ENCODE measurements at regions not wholly inside any gene's neighbourhood (a gene's known extent, or its start where the extent isn't known, plus 50 kb on each side); places are given as distances from the start of the nearest gene placed in this dataset.

DNA sequence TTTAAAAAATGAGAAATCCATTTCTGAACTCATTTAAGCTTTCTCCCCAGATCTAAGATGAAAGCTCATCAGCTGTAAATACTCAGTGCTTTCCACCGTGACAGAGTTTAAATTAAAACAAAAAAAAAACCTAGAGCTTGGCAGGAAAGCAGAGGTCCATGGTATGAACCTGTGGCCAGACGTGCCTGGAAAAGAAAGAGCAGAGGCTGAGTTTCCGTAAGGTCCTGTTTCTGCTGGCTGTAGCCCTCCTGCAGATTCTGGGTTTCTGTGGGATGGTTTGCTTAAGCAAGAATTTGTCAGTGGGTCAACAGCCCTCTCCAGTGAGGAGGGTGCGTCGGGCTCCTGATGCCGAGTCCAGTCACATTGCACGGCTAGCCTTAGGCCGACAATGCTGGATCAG is 383.2 kb downstream of the SAMD5 start:
- TF ChIP-seq, protein P1, sequence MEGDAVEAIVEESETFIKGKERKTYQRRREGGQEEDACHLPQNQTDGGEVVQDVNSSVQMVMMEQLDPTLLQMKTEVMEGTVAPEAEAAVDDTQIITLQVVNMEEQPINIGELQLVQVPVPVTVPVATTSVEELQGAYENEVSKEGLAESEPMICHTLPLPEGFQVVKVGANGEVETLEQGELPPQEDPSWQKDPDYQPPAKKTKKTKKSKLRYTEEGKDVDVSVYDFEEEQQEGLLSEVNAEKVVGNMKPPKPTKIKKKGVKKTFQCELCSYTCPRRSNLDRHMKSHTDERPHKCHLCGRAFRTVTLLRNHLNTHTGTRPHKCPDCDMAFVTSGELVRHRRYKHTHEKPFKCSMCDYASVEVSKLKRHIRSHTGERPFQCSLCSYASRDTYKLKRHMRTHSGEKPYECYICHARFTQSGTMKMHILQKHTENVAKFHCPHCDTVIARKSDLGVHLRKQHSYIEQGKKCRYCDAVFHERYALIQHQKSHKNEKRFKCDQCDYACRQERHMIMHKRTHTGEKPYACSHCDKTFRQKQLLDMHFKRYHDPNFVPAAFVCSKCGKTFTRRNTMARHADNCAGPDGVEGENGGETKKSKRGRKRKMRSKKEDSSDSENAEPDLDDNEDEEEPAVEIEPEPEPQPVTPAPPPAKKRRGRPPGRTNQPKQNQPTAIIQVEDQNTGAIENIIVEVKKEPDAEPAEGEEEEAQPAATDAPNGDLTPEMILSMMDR (conservative IDR thresholded peaks at IDR 0.05 in 1 of 2, IDR thresholded peaks at IDR 0.05 in 1 of 2; ENCODE audit: extremely low read depth in 1 of 2, insufficient read depth in 1 of 2, low read depth in 1 of 2, low read length in 2 of 2): no peak
- TF ChIP-seq EZH2 (IDR thresholded peaks at IDR 0.05; ENCODE audit: borderline replicate concordance, low read length): no peak

Data from mammary epithelial cell (primary cell).